Suprapubic skin (tissue), 4 donors: ENCODE measurements at regions not wholly inside any gene's neighbourhood (a gene's known extent, or its start where the extent isn't known, plus 50 kb on each side); places are given as distances from the start of the nearest gene placed in this dataset.

ENCODE experiments used
- CTCF ChIP-seq, 2 donors: fragments of 200-600 bp in 1 of 2; fragments of 450-650 bp in 1 of 2; sonication (generic) in 1 of 2; IDR thresholded peaks; one replicate each; pipeline ENCODE4 v1.5.1; 2016 to 2019; ENCODE audit warnings: antibody characterized with exemption in 2 of 2, mild to moderate bottlenecking in 1 of 2, moderate library complexity in 1 of 2
- EP300 ChIP-seq: sonication (generic); formaldehyde crosslinking; IDR thresholded peaks from one replicate; pipeline ENCODE4 v1.6.1; 2017; ENCODE audit warnings: antibody characterized with exemption
- POLR2AphosphoS5 ChIP-seq, 3 donors: sonication (generic); formaldehyde crosslinking; IDR thresholded peaks; one replicate each; pipeline ENCODE4 v1.6.1; 2017; ENCODE audit warnings: antibody characterized with exemption in 3 of 3

- TF ChIP-seq CTCF (IDR thresholded peaks at IDR 0.05) (no peak), POLR2AphosphoS5 (IDR thresholded peaks at IDR 0.05) (no peak), EP300 (no peak)
Measured at GRCh38 chr7:153859239-153859638, 193.0 kb upstream of the DPP6 start.
